Effector memory CD8-positive, alpha-beta T cell (primary cell): ENCODE measurements at regions not wholly inside any gene's neighbourhood (a gene's known extent, or its start where the extent isn't known, plus 50 kb on each side); places are given as distances from the start of the nearest gene placed in this dataset.

Source experiments
- ATAC-seq: fragments of 150-1000 bp; cut with Tn5 transposase; replicated peaks from 2 replicates; pipeline ENCODE4 v1.10.0; 2021; ENCODE audit warnings: mild to moderate bottlenecking, moderate library complexity
- DNase-seq, 3 experiments: peaks; one replicate each; pipeline ENCODE4 v3.0.0; 2021
- H3K27ac Mint-ChIP-seq, 2 donors: one replicate each; pipeline ENCODE4 v1.8.0; 2022; ENCODE audit warnings: mild to moderate bottlenecking in 2 of 2, mixed read lengths in 2 of 2, moderate library complexity in 2 of 2
- H3K27me3 Mint-ChIP-seq, 2 donors: one replicate each; pipeline ENCODE4 v1.8.0; 2022; ENCODE audit warnings: mixed read lengths in 2 of 2
- H3K36me3 Mint-ChIP-seq: one replicate; pipeline ENCODE4 v1.8.0; 2022; ENCODE audit warnings: mild to moderate bottlenecking, moderate library complexity, mixed read lengths; ENCODE audit not compliant: insufficient read depth
- H3K4me1 Mint-ChIP-seq, 2 donors: one replicate each; pipeline ENCODE4 v1.8.0; 2022; ENCODE audit warnings: low read depth in 2 of 2, mixed read lengths in 2 of 2
- H3K4me3 Mint-ChIP-seq, 2 donors: one replicate each; pipeline ENCODE4 v1.8.0; 2022; ENCODE audit warnings: mild to moderate bottlenecking in 2 of 2, mixed read lengths in 2 of 2, moderate library complexity in 2 of 2
- H3K9me3 Mint-ChIP-seq, 2 donors: one replicate each; pipeline ENCODE4 v1.8.0; 2022; ENCODE audit warnings: mixed read lengths in 2 of 2

- no peak for DNase-seq
- H3K4me1 Mint-ChIP-seq, result no peaks in the 10 kb centered on the region
- H3K27ac Mint-ChIP-seq, result no peak overlapping the region
- peaks cover 76 to 77% of the 10 kb centered on the region in 2 donors for H3K27me3 Mint-ChIP-seq
- ATAC-seq, result no peak
- peaks cover 0 to 1% of the 10 kb centered on the region in 2 donors for H3K9me3 Mint-ChIP-seq
- H3K4me3 Mint-ChIP-seq, result no peak overlapping the region
- H3K36me3 Mint-ChIP-seq, result no peaks in the 10 kb centered on the region
These were observed 62.6 kb downstream of the MIS18A start for GRCh38 chr21:32216293-32216692.

- Mint-ChIP-seq H3K36me3 (no peaks in the 10 kb centered on the region), H3K27ac (no peak overlapping the region), H3K4me1 (no peaks in the 10 kb centered on the region), H3K9me3 (no peaks in the 10 kb centered on the region), H3K4me3 (no peak overlapping the region), H3K27me3 (peaks cover 71 to 73% of the 10 kb centered on the region in 2 donors)
- DNase-seq (no peak), ATAC-seq (no peak)
These were observed 63.6 kb downstream of the MIS18A start for GRCh38 chr21:32215306-32215685.

- no peak for DNase-seq
- Mint-ChIP-seq H3K4me1 (no peaks in the 10 kb centered on the region), H3K9me3 (no peaks in the 10 kb centered on the region), H3K27me3 (peaks cover 66 to 68% of the 10 kb centered on the region in 2 donors), H3K27ac (no peak overlapping the region), H3K4me3 (no peak overlapping the region), H3K36me3 (no peaks in the 10 kb centered on the region)
- no peak for ATAC-seq
These were observed 64.1 kb downstream of the MIS18A start for GRCh38 chr21:32214654-32215305.

GRCh38 chr21:32212116-32212515 lies 66.7 kb downstream of the MIS18A start:
- H3K27me3 Mint-ChIP-seq, result peaks cover 48 to 50% of the 10 kb centered on the region in 2 donors
- H3K27ac Mint-ChIP-seq, result no peak overlapping the region
- no peak overlapping the region for H3K4me3 Mint-ChIP-seq
- DNase-seq (no peak), ATAC-seq (no peak)
- H3K4me1 Mint-ChIP-seq, result no peaks in the 10 kb centered on the region
- H3K9me3 Mint-ChIP-seq, result no peaks in the 10 kb centered on the region
- H3K36me3 Mint-ChIP-seq, result no peaks in the 10 kb centered on the region

GRCh38 chr21:32211306-32211705 lies 67.5 kb downstream of the MIS18A start:
- peaks cover 48 to 50% of the 10 kb centered on the region in 2 donors for H3K27me3 Mint-ChIP-seq
- no peak overlapping the region for H3K4me3 Mint-ChIP-seq
- no peak overlapping the region for H3K27ac Mint-ChIP-seq
- no peaks in the 10 kb centered on the region for H3K4me1 Mint-ChIP-seq
- no peak for DNase-seq
- H3K9me3 Mint-ChIP-seq, result no peaks in the 10 kb centered on the region
- H3K36me3 Mint-ChIP-seq, result no peaks in the 10 kb centered on the region
- ATAC-seq, result no peak

GRCh38 chr21:32209580-32209979 lies 69.3 kb downstream of the MIS18A start:
- no peak for DNase-seq
- H3K4me1 Mint-ChIP-seq, result no peaks in the 10 kb centered on the region
- no peak for ATAC-seq

GRCh38 chr21:32207406-32207716 lies 71.5 kb downstream of the MIS18A start:
- Mint-ChIP-seq H3K4me1 (no peaks in the 10 kb centered on the region), H3K27me3 (peaks cover 27 to 30% of the 10 kb centered on the region in 2 donors), H3K27ac (no peak overlapping the region), H3K4me3 (no peak overlapping the region), H3K9me3 (peaks cover 0 to 3% of the 10 kb centered on the region in 2 donors), H3K36me3 (no peaks in the 10 kb centered on the region)
- ATAC-seq, result no peak
- DNase-seq, result no peak

More at GRCh38 chr21:32209580-32209979, 69.3 kb downstream of the MIS18A start:
- Mint-ChIP-seq H3K9me3 (no peaks in the 10 kb centered on the region), H3K27ac (no peak overlapping the region), H3K27me3 (peaks cover 41 to 42% of the 10 kb centered on the region in 2 donors), H3K4me3 (no peak overlapping the region), H3K36me3 (no peaks in the 10 kb centered on the region)

GRCh38 chr21:32206631-32207405 lies 72.0 kb downstream of the MIS18A start:
- Mint-ChIP-seq H3K27me3 (peaks cover 23 to 29% of the 10 kb centered on the region in 2 donors), H3K36me3 (no peaks in the 10 kb centered on the region), H3K27ac (no peak overlapping the region), H3K4me1 (no peaks in the 10 kb centered on the region), H3K9me3 (peaks cover 0 to 3% of the 10 kb centered on the region in 2 donors), H3K4me3 (no peak overlapping the region)
- ATAC-seq (no peak), DNase-seq (no peak)

GRCh38 chr21:32203877-32204480 lies 74.9 kb downstream of the MIS18A start:
- Mint-ChIP-seq H3K27ac (no peak overlapping the region), H3K27me3 (peaks cover 23 to 30% of the 10 kb centered on the region in 2 donors), H3K4me3 (no peak overlapping the region), H3K4me1 (no peaks in the 10 kb centered on the region), H3K36me3 (no peaks in the 10 kb centered on the region), H3K9me3 (peaks cover 0 to 3% of the 10 kb centered on the region in 2 donors)
- no peak for DNase-seq
- ATAC-seq, result no peak

GRCh38 chr21:32200029-32200428 lies 78.8 kb downstream of the MIS18A start:
- DNase-seq (no peak), ATAC-seq (no peak)
- Mint-ChIP-seq H3K9me3 (peaks cover 0 to 3% of the 10 kb centered on the region in 2 donors), H3K27ac (no peak overlapping the region), H3K36me3 (no peaks in the 10 kb centered on the region), H3K4me1 (no peaks in the 10 kb centered on the region), H3K27me3 (peaks cover 27 to 40% of the 10 kb centered on the region in 2 donors), H3K4me3 (no peak overlapping the region)

- ATAC-seq, result no peak
- H3K36me3 Mint-ChIP-seq, result no peaks in the 10 kb centered on the region
- no peaks in the 10 kb centered on the region for H3K4me1 Mint-ChIP-seq
- H3K4me3 Mint-ChIP-seq, result no peak overlapping the region
- H3K9me3 Mint-ChIP-seq, result no peaks in the 10 kb centered on the region
- peaks cover 21 to 40% of the 10 kb centered on the region in 2 donors for H3K27me3 Mint-ChIP-seq
- DNase-seq, result no peak
- no peak overlapping the region for H3K27ac Mint-ChIP-seq
These were observed 80.5 kb downstream of the MIS18A start for GRCh38 chr21:32198384-32198783.

- no peak overlapping the region for H3K27ac Mint-ChIP-seq
- H3K4me3 Mint-ChIP-seq, result no peak overlapping the region
- H3K36me3 Mint-ChIP-seq, result no peaks in the 10 kb centered on the region
These were observed 81.0 kb downstream of the MIS18A start for GRCh38 chr21:32197896-32198295.

GRCh38 chr21:32196001-32196400 lies 82.8 kb downstream of the MIS18A start:
- H3K4me1 Mint-ChIP-seq, result no peaks in the 10 kb centered on the region
- H3K36me3 Mint-ChIP-seq, result no peaks in the 10 kb centered on the region
- no peak for ATAC-seq
- DNase-seq, result no peak
- H3K27me3 Mint-ChIP-seq, result peaks cover 34 to 54% of the 10 kb centered on the region in 2 donors
- H3K4me3 Mint-ChIP-seq, result no peak overlapping the region
- no peaks in the 10 kb centered on the region for H3K9me3 Mint-ChIP-seq
- H3K27ac Mint-ChIP-seq, result no peak overlapping the region

More at GRCh38 chr21:32197896-32198295, 81.0 kb downstream of the MIS18A start:
- no peaks in the 10 kb centered on the region for H3K9me3 Mint-ChIP-seq
- peaks cover 21 to 44% of the 10 kb centered on the region in 2 donors for H3K27me3 Mint-ChIP-seq
- no peaks in the 10 kb centered on the region for H3K4me1 Mint-ChIP-seq
- ATAC-seq, result no peak
- no peak for DNase-seq

GRCh38 chr21:32193098-32193465 lies 85.8 kb downstream of the MIS18A start:
- ATAC-seq (no peak), DNase-seq (no peak)
- Mint-ChIP-seq H3K27me3 (peaks cover 42 to 59% of the 10 kb centered on the region in 2 donors), H3K27ac (no peak overlapping the region), H3K4me1 (no peaks in the 10 kb centered on the region), H3K36me3 (no peaks in the 10 kb centered on the region), H3K4me3 (no peak overlapping the region), H3K9me3 (no peaks in the 10 kb centered on the region)
